Neural progenitor cell (in vitro differentiated cells): ENCODE measurements at regions not wholly inside any gene's neighbourhood (a gene's known extent, or its start where the extent isn't known, plus 50 kb on each side); places are given as distances from the start of the nearest gene placed in this dataset.

Experiments
- EZH2phosphoT487 ChIP-seq: fragments of 200-600 bp; sonication (generic); IDR thresholded peaks from 2 replicates; pipeline ENCODE4 v1.6.1; 2017; ENCODE audit warnings: antibody characterized with exemption
- TF ChIP-seq, protein P1 (sequence below): fragments of 200-600 bp; sonication (generic); IDR thresholded peaks from 2 replicates; pipeline ENCODE4 v1.5.1; 2017; ENCODE audit warnings: antibody characterized with exemption, mild to moderate bottlenecking

DNA sequence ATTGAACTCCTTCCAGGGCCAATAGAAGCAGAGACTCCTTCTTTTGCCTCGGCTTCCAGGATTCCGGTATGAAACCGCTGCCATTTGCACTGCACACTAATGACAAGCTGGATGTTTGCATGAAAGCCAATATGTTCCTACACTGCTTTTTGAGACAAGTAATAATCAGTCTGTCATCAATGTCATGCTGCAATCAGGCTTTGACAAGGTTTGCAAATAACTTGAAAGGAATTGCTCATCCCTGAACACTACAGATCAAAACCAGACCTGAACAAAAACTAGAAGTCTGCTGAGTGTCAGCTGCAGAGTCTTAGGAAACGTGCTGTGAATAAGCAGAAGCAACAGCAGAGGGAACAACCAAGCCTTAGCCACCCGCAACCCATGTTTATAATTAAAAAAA, 720.7 kb upstream of the CXADR start:
- TF ChIP-seq, protein P1, sequence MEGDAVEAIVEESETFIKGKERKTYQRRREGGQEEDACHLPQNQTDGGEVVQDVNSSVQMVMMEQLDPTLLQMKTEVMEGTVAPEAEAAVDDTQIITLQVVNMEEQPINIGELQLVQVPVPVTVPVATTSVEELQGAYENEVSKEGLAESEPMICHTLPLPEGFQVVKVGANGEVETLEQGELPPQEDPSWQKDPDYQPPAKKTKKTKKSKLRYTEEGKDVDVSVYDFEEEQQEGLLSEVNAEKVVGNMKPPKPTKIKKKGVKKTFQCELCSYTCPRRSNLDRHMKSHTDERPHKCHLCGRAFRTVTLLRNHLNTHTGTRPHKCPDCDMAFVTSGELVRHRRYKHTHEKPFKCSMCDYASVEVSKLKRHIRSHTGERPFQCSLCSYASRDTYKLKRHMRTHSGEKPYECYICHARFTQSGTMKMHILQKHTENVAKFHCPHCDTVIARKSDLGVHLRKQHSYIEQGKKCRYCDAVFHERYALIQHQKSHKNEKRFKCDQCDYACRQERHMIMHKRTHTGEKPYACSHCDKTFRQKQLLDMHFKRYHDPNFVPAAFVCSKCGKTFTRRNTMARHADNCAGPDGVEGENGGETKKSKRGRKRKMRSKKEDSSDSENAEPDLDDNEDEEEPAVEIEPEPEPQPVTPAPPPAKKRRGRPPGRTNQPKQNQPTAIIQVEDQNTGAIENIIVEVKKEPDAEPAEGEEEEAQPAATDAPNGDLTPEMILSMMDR = no peak
- TF ChIP-seq EZH2phosphoT487 = no peak
